ENCODE measurements at regions not wholly inside any gene's neighbourhood (a gene's known extent, or its start where the extent isn't known, plus 50 kb on each side); places are given as distances from the start of the nearest gene placed in this dataset.

DNA sequence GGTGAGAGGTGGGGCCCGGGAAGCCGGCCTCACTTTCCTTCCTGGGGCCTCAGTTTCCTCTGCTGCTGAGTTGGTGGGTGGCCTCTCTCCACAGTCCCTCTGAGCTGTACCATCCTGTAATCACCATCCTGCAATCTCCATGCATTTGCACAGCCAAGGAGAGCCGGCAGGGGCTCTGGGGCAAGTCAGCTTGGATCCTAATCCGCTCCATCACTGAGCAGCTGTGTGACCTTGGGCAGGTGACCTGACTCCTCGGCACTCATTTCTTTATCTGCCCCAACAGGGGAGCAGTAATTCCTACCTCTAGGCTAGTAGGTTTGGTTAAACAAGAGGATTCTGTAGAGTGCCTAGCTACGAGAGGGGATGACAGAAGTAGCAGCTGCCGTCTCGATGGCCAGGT lies 88.2 kb upstream of the ZNF618 start:
- no peak overlapping the region for H3K27ac ChIP-seq
- TF ChIP-seq, protein P1, sequence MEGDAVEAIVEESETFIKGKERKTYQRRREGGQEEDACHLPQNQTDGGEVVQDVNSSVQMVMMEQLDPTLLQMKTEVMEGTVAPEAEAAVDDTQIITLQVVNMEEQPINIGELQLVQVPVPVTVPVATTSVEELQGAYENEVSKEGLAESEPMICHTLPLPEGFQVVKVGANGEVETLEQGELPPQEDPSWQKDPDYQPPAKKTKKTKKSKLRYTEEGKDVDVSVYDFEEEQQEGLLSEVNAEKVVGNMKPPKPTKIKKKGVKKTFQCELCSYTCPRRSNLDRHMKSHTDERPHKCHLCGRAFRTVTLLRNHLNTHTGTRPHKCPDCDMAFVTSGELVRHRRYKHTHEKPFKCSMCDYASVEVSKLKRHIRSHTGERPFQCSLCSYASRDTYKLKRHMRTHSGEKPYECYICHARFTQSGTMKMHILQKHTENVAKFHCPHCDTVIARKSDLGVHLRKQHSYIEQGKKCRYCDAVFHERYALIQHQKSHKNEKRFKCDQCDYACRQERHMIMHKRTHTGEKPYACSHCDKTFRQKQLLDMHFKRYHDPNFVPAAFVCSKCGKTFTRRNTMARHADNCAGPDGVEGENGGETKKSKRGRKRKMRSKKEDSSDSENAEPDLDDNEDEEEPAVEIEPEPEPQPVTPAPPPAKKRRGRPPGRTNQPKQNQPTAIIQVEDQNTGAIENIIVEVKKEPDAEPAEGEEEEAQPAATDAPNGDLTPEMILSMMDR (IDR thresholded peaks at IDR 0.05): no peak
- peaks cover 23% of the 10 kb centered on the region for H3K27me3 ChIP-seq
- H3K9me3 ChIP-seq: no peaks in the 10 kb centered on the region
- no peaks in the 10 kb centered on the region for H3K4me1 ChIP-seq (ENCODE audit: control insufficient read depth in 1 of 2, insufficient read depth in 1 of 2, low read depth in 1 of 2, low read length in 1 of 2)
- H3K36me3 ChIP-seq: no peaks in the 10 kb centered on the region
- H3K4me3 ChIP-seq (ENCODE audit: low read depth in 1 of 2, low read length in 1 of 2): no peak overlapping the region

DNA sequence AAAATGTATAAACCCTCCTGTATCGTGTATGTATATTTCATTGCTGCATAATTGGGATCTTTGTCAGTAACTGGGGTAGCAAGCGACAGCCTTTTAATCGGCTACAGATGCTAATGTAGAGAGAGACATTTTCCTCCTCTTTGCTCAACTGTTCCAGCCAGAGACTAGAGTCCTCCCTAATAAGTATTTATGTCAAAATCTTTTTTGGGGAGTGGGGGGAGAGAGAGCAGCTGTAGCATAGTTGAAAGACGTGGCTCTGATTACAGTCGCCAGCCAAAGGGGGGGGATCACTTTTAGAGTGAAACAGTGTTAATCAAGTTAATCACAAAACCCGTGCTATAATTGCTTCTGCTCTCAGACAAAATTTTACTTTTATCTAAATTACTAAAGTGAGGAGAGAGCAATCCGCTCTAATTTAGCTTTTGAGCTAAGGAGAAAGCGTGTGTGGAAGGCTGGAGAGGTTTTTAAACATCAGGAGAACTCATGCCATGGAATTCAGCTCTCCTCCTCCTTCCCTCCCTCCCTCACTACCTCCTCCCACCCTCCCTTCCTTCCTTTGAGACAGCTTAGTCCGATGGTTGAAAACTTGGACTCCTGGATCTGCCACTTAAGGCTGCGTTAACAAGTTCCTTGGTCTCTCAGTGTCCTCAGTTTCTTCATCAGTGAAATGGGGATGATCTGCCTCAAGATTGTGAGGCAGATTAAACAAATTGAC lies 87.3 kb upstream of the ZNF618 start:
- no peaks in the 10 kb centered on the region for H3K4me1 ChIP-seq (ENCODE audit: control insufficient read depth in 1 of 2, insufficient read depth in 1 of 2, low read depth in 1 of 2, low read length in 1 of 2)
- no peak overlapping the region for H3K4me3 ChIP-seq (ENCODE audit: low read depth in 1 of 2, low read length in 1 of 2)
- H3K27me3 ChIP-seq: peaks cover 23% of the 10 kb centered on the region
- H3K27ac ChIP-seq: no peak overlapping the region
- H3K9me3 ChIP-seq: no peaks in the 10 kb centered on the region
- no peaks in the 10 kb centered on the region for H3K36me3 ChIP-seq
- TF ChIP-seq, protein P1 (IDR thresholded peaks at IDR 0.05): no peak

DNA sequence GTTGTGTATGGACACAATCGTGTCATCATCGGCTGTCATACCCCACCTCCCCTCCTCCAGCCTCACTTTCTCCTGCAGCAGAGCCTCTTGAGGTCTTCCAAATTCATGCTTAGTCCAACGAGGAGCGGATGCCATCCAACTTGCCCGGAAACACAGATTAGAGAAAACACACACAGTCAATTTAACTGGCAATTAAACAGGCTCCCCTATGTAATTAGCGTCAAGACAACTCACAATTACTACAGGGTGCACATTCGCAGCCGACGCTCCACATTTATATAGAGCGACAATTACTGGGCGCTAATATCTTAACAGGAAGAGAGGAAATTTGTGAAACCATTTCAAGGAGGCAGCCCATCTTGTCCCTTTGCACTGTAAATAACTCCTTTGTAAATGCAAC lies 86.0 kb upstream of the ZNF618 start:
- Histone ChIP-seq H3K4me1 (ENCODE audit: control insufficient read depth in 1 of 2, insufficient read depth in 1 of 2, low read depth in 1 of 2, low read length in 1 of 2) (no peaks in the 10 kb centered on the region), H3K36me3 (no peaks in the 10 kb centered on the region), H3K4me3 (ENCODE audit: low read depth in 1 of 2, low read length in 1 of 2) (no peak overlapping the region), H3K9me3 (no peaks in the 10 kb centered on the region), H3K27ac (no peak overlapping the region), H3K27me3 (peaks cover 23% of the 10 kb centered on the region)
- TF ChIP-seq, protein P1 (IDR thresholded peaks at IDR 0.05): no peak

DNA sequence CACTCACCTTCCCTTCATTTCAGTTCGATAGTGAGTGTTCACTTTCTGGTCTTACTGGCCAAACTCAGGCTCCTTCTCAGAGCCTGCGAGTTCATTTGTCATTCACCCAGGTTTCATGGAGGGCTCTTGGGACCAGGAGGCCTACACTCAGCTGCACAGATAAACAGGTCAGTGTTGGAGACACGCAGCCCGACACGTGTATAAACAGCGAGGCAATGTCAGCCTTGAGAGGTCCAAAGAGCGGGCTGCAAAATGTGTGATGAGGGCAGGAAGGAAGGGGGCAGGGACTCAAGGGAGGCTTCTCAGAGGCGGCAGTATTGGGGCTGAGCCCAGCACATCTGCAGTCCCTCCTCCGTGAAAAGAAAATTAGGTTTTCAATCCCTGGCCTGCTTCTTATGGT lies 82.6 kb upstream of the ZNF618 start:
- peaks cover 9% of the 10 kb centered on the region for H3K27me3 ChIP-seq
- no peaks in the 10 kb centered on the region for H3K9me3 ChIP-seq
- no peak overlapping the region for H3K27ac ChIP-seq
- H3K36me3 ChIP-seq: no peaks in the 10 kb centered on the region
- H3K4me1 ChIP-seq (ENCODE audit: control insufficient read depth in 1 of 2, insufficient read depth in 1 of 2, low read depth in 1 of 2, low read length in 1 of 2): no peaks in the 10 kb centered on the region
- TF ChIP-seq, protein P1 (IDR thresholded peaks at IDR 0.05): no peak
- no peak overlapping the region for H3K4me3 ChIP-seq (ENCODE audit: low read depth in 1 of 2, low read length in 1 of 2)

DNA sequence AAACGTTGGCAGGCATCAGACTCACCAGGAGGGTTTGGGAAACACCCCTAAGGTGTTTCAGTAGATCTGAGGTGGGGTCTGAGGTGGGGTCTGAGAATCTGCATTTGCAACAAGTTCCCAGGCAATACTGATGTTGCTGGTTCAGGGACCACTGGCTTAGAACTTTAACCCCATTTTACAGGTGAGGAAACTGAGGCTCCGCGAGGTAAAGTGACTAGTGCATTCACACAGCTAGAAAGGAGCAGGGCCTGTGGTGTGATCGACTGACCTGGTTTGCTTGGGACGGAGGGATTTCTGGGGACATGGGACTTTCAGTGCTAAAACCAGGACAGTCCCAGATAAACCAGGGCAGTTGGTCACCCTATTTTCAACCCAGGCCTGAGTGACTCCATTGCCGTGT lies 81.4 kb upstream of the ZNF618 start:
- H3K36me3 ChIP-seq: no peaks in the 10 kb centered on the region
- H3K4me1 ChIP-seq (ENCODE audit: control insufficient read depth in 1 of 2, insufficient read depth in 1 of 2, low read depth in 1 of 2, low read length in 1 of 2): no peaks in the 10 kb centered on the region
- H3K27ac ChIP-seq: no peak overlapping the region
- H3K27me3 ChIP-seq: peaks cover 3% of the 10 kb centered on the region
- no peaks in the 10 kb centered on the region for H3K9me3 ChIP-seq
- no peak overlapping the region for H3K4me3 ChIP-seq (ENCODE audit: low read depth in 1 of 2, low read length in 1 of 2)
- TF ChIP-seq, protein P1 (IDR thresholded peaks at IDR 0.05): no peak

Data from neutrophil (primary cell).